Sigmoid colon (tissue), 4 donors: ENCODE measurements at regions not wholly inside any gene's neighbourhood (a gene's known extent, or its start where the extent isn't known, plus 50 kb on each side); places are given as distances from the start of the nearest gene placed in this dataset.

ENCODE experiments used
- CTCF ChIP-seq, 4 experiments: fragments of 450-650 bp in 3 of 4; fragments of 200-600 bp in 1 of 4; IDR thresholded peaks; one replicate each; pipeline ENCODE4 v1.5.1; 2016 to 2019; ENCODE audit warnings: antibody characterized with exemption in 4 of 4, mild to moderate bottlenecking in 3 of 4, moderate library complexity in 2 of 4
- POLR2A ChIP-seq, 2 donors: fragments of 450-650 bp; IDR thresholded peaks; one replicate each; pipeline ENCODE4 v1.6.1; 2016; ENCODE audit warnings: antibody characterized with exemption in 2 of 2, mild to moderate bottlenecking in 2 of 2, moderate library complexity in 2 of 2
- POLR2AphosphoS5 ChIP-seq, 4 donors: sonication (generic); formaldehyde crosslinking; IDR thresholded peaks; one replicate each; pipeline ENCODE4 v1.6.1; 2017; ENCODE audit warnings: antibody characterized with exemption in 4 of 4

GRCh38 chr2:179348906-179349305 is 84.3 kb upstream of the SESTD1 start:
- no peak for TF ChIP-seq CTCF (IDR thresholded peaks at IDR 0.05)
- TF ChIP-seq POLR2AphosphoS5 (IDR thresholded peaks at IDR 0.05), result no peak
- TF ChIP-seq POLR2A (IDR thresholded peaks at IDR 0.05), result no peak
